ENCODE measurements at regions not wholly inside any gene's neighbourhood (a gene's known extent, or its start where the extent isn't known, plus 50 kb on each side); places are given as distances from the start of the nearest gene placed in this dataset.

- Histone ChIP-seq H3K9me3 (no peaks in the 10 kb centered on the region), H3K4me1 (ENCODE audit: control insufficient read depth in 1 of 2, insufficient read depth in 2 of 2, low read depth in 1 of 2, low read length in 1 of 2) (no peaks in the 10 kb centered on the region), H3F3A (replicated peaks; ENCODE audit: insufficient read depth) (no peaks in the 10 kb centered on the region), H3K9ac (no peak overlapping the region), H2AFZ (ENCODE audit: low read depth) (no peak overlapping the region), H4K20me1 (ENCODE audit: insufficient read depth) (no peaks in the 10 kb centered on the region), H3K79me2 (ENCODE audit: insufficient read depth) (no peaks in the 10 kb centered on the region), H3K27me3 (ENCODE audit: insufficient read depth) (peaks cover 7% of the 10 kb centered on the region; the same call in 1 of the 2 replicates), H3K4me3 (ENCODE audit: low read depth in 2 of 2, low read length in 1 of 2) (no peak overlapping the region), H3K27ac (ENCODE audit: low read depth in 2 of 2, low read length in 1 of 2) (no peak overlapping the region), H3K4me2 (no peak overlapping the region), H3K9me2 (no peaks in the 10 kb centered on the region), H3K36me3 (replicated peaks in 1 of 2; ENCODE audit: control insufficient read depth in 1 of 2, insufficient read depth in 2 of 2, low read length in 1 of 2) (no peaks in the 10 kb centered on the region)
- ChIA-PET CTCF (interaction anchor here (0.9 to 1.5 kb wide), 3 partner anchors 14 to 648 kb away, joined by 4 to 5 read pairs (median 4); no protein-coding TSS in a partner anchor), POLR2A (no interaction called here)
- TF ChIP-seq GABPA (IDR thresholded peaks at IDR 0.05; ENCODE audit: low read depth) (no peak), TCF12 (IDR thresholded peaks at IDR 0.05) (no peak), JUND (IDR thresholded peaks at IDR 0.05) (no peak), ZBTB33 (IDR thresholded peaks at IDR 0.05; ENCODE audit: borderline replicate concordance, low read depth) (no peak), TEAD4 (IDR thresholded peaks at IDR 0.05; ENCODE audit: borderline replicate concordance, insufficient read depth) (no peak), CTCF (IDR thresholded peaks at IDR 0.05) (no peak), SIN3A (IDR thresholded peaks at IDR 0.05; ENCODE audit: borderline replicate concordance, low read depth, low read length) (no peak), FOXJ3 (CRISPR knock-in tag; IDR thresholded peaks at IDR 0.05) (no peak), CHD2 (IDR thresholded peaks at IDR 0.05; ENCODE audit: low read length, partially characterized antibody) (no peak), REST (IDR thresholded peaks at IDR 0.05; ENCODE audit: low read depth, low read length) (no peak)
- WGBS (ENCODE audit: low lambda C conversion rate): 12% methylated on average over 3 of the region's 5 CpGs
- DNase-seq: no peak
These were observed 119.6 kb downstream of the INSIG2 start for GRCh38 chr2:118207889-118208288.
